GM21390 (cell line): ENCODE measurements at regions not wholly inside any gene's neighbourhood (a gene's known extent, or its start where the extent isn't known, plus 50 kb on each side); places are given as distances from the start of the nearest gene placed in this dataset.
"Not testable (repeated sequence)": the region's sequence is repeated elsewhere in the genome, so short reads cannot be mapped to it uniquely, and the experiment has no call there.

Experiments used
- ATAC-seq: cut with Tn5 transposase; IDR thresholded peaks from one replicate; pipeline ENCODE4 v1.9.1; 2021; ENCODE audit not compliant: unreplicated experiment

- ATAC-seq, result no peak
Observed at GRCh38 chr7:46774515-46774914, 807.4 kb downstream of the TNS3 start.

GRCh38 chr7:46772776-46773175 lies 809.1 kb downstream of the TNS3 start:
- no peak for ATAC-seq

GRCh38 chr7:46767071-46767470 lies 814.8 kb downstream of the TNS3 start:
- ATAC-seq, result no peak

GRCh38 chr7:46764100-46764936 lies 817.6 kb downstream of the TNS3 start:
- no peak for ATAC-seq

- ATAC-seq, result no peak
Observed at GRCh38 chr7:46763344-46763743, 818.6 kb downstream of the TNS3 start.

GRCh38 chr7:46759711-46760480 lies 822.0 kb downstream of the TNS3 start:
- no peak for ATAC-seq

- no peak for ATAC-seq
Observed at GRCh38 chr7:46756996-46757395, 824.9 kb downstream of the TNS3 start.

GRCh38 chr7:46756256-46756655 lies 825.7 kb downstream of the TNS3 start:
- ATAC-seq, result no peak

GRCh38 chr7:46755120-46756034 lies 826.5 kb downstream of the TNS3 start:
- no peak for ATAC-seq

GRCh38 chr7:46754140-46754720 lies 827.7 kb downstream of the TNS3 start:
- no peak for ATAC-seq

GRCh38 chr7:46753662-46754061 lies 828.2 kb downstream of the TNS3 start:
- ATAC-seq, result no peak

GRCh38 chr7:46752881-46753366 lies 829.0 kb downstream of the TNS3 start:
- no peak for ATAC-seq

GRCh38 chr7:46751927-46752723 lies 829.8 kb downstream of the TNS3 start:
- ATAC-seq, result not testable (repeated sequence)

GRCh38 chr7:46751471-46751870 lies 830.4 kb upstream of the IGFBP3 start:
- no peak for ATAC-seq

- ATAC-seq, result no peak
Observed at GRCh38 chr7:46750321-46750865, 829.3 kb upstream of the IGFBP3 start.

GRCh38 chr7:46747869-46748576 lies 827.0 kb upstream of the IGFBP3 start:
- ATAC-seq, result no peak

GRCh38 chr7:46746695-46747687 lies 825.9 kb upstream of the IGFBP3 start:
- ATAC-seq, result no peak

- no peak for ATAC-seq
Observed at GRCh38 chr7:46745707-46746090, 824.6 kb upstream of the IGFBP3 start.
